ENCODE measurements at regions not wholly inside any gene's neighbourhood (a gene's known extent, or its start where the extent isn't known, plus 50 kb on each side); places are given as distances from the start of the nearest gene placed in this dataset.

DNA sequence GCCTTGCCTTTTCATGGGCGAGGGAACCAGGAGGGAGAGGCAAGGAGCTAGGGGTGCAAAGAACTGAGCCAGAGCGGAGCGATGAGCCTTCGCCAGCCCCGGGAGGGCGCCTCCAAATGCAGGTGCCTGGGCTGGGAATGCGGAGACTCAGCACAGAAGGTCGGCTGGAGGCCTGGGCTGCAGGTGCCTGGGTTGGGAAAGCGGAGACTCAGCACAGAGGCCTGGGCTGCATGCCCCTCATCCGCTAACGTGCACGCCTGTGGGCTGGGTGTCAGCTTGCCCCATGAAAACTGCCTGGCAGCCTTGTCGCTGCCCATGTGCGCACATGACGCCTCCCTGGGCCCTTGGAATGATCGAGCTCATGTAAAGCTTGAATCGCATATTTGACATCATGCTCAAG is 51.8 kb downstream of the POM121L12 start:
- DNase-seq (ENCODE audit: low spot score in 2 of 2), result no peak
- Histone ChIP-seq H3K4me3 (no peak overlapping the region), H3K36me3 (no peaks in the 10 kb centered on the region), H3K27me3 (no peaks in the 10 kb centered on the region), H3K27ac (no peak overlapping the region), H3K9me3 (peaks cover 0 to 4% of the 10 kb centered on the region in 2 donors), H3K4me1 (no peaks in the 10 kb centered on the region)
- TF ChIP-seq POLR2AphosphoS5 (IDR thresholded peaks at IDR 0.05), result no peak
- no peak for TF ChIP-seq POLR2A (IDR thresholded peaks at IDR 0.05)
- TF ChIP-seq, protein P1, sequence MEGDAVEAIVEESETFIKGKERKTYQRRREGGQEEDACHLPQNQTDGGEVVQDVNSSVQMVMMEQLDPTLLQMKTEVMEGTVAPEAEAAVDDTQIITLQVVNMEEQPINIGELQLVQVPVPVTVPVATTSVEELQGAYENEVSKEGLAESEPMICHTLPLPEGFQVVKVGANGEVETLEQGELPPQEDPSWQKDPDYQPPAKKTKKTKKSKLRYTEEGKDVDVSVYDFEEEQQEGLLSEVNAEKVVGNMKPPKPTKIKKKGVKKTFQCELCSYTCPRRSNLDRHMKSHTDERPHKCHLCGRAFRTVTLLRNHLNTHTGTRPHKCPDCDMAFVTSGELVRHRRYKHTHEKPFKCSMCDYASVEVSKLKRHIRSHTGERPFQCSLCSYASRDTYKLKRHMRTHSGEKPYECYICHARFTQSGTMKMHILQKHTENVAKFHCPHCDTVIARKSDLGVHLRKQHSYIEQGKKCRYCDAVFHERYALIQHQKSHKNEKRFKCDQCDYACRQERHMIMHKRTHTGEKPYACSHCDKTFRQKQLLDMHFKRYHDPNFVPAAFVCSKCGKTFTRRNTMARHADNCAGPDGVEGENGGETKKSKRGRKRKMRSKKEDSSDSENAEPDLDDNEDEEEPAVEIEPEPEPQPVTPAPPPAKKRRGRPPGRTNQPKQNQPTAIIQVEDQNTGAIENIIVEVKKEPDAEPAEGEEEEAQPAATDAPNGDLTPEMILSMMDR (IDR thresholded peaks at IDR 0.05), result no peak
- intact Hi-C loops (cut with DNase I; ENCODE audit: low total_unique reads), result no loop called here

DNA sequence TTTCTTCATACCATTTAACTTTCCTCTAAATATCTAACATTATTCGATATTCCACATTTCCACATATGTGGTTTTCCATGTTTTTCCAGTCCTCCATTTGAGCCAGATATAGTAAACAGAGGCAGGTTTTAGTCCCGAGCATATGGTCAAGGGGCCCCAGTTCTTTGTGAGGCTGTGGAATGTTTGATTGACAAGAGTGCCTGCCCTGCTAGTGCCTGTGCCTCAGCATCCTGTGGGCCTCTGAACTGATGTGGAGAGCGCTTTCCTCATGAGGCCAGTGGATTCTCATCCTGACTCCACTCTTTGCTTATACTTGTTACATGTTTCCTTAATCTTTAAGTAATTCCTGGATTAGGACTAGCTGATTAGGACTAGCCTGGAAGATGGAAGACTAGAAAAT is 58.8 kb downstream of the POM121L12 start:
- H3K9me3 ChIP-seq, result no peaks in the 10 kb centered on the region
- H3K27me3 ChIP-seq, result no peaks in the 10 kb centered on the region
- DNase-seq (ENCODE audit: low spot score in 2 of 2), result no peak
- intact Hi-C loops (cut with DNase I; ENCODE audit: low total_unique reads), result loop anchor here (10.0 kb wide), 1 partner anchor 579 kb away; no protein-coding TSS in a partner anchor
- H3K4me1 ChIP-seq, result no peaks in the 10 kb centered on the region
- no peak overlapping the region for H3K27ac ChIP-seq
- no peak overlapping the region for H3K4me3 ChIP-seq
- TF ChIP-seq POLR2A (IDR thresholded peaks at IDR 0.05) (no peak), POLR2AphosphoS5 (IDR thresholded peaks at IDR 0.05) (no peak)
- TF ChIP-seq, protein P1 (IDR thresholded peaks at IDR 0.05), result no peak
- H3K36me3 ChIP-seq, result no peaks in the 10 kb centered on the region

DNA sequence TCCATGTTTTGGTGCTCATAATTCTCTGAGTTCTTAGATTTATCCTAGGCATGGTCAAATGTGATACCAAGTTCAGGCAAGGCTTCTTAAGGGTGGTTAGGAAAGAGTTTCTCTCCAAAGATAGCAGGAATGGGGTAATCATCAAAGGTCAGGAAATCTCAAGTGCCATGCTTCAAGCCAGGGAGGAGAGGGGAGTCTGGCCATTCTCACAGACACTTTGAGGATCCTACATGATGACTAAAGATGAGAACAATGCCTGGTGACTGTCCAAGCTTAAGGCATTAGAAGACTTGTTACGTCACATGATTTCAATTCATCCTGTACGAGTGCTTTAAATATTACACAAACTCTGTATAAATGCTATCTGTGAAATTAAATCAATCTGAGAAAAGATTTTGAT is 59.4 kb downstream of the POM121L12 start:
- intact Hi-C loops (cut with DNase I; ENCODE audit: low total_unique reads), result loop anchor here (10.0 kb wide), 1 partner anchor 580 kb away; no protein-coding TSS in a partner anchor
- no peaks in the 10 kb centered on the region for H3K4me1 ChIP-seq
- no peak overlapping the region for H3K4me3 ChIP-seq
- DNase-seq (ENCODE audit: low spot score in 2 of 2), result no peak
- H3K27ac ChIP-seq, result no peak overlapping the region
- no peaks in the 10 kb centered on the region for H3K36me3 ChIP-seq
- H3K9me3 ChIP-seq, result no peaks in the 10 kb centered on the region
- no peak for TF ChIP-seq POLR2A (IDR thresholded peaks at IDR 0.05)
- TF ChIP-seq POLR2AphosphoS5 (IDR thresholded peaks at IDR 0.05), result no peak
- TF ChIP-seq, protein P1 (IDR thresholded peaks at IDR 0.05), result no peak
- no peaks in the 10 kb centered on the region for H3K27me3 ChIP-seq

DNA sequence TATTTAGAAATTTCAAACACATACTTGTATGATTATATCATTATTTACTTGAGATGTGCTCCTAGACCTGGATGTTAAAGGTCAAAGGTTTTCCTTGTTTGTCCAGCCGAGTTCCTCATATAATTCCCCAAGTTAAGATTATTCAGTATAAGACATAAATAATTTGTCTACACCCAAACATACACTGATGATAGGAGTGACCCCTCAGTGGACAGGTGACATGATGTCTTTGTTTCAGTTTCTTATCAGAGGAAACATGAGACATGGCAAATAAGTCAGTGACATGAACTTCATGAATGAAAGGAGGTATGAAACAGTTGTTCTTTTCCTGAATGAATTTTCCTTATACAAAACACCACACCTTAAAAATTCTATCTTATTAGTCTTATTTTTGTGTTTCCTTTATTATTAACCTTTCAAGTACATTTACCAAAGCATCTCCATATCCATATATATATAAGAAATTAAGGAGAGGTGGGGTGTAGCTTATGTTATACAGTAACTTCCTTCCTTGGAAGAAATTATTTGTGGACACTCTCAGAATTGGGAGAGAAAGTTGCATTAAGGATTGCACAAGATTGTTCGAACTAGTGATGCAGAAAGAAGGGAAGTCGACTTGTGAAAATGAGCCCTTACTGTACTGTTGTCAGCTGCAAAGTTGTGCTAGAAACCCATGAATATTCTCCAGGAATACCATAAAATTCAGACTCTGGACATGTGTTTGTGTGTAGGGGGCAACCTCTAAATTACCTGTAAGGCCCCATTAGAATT is 60.5 kb downstream of the POM121L12 start:
- no peak overlapping the region for H3K27ac ChIP-seq
- H3K27me3 ChIP-seq, result no peaks in the 10 kb centered on the region
- intact Hi-C loops (cut with DNase I; ENCODE audit: low total_unique reads), result loop anchor here (10.0 kb wide), 1 partner anchor 581 kb away; no protein-coding TSS in a partner anchor
- DNase-seq (ENCODE audit: low spot score in 2 of 2), result no peak
- H3K9me3 ChIP-seq, result no peaks in the 10 kb centered on the region
- no peaks in the 10 kb centered on the region for H3K4me1 ChIP-seq
- H3K4me3 ChIP-seq, result no peak overlapping the region
- no peak for TF ChIP-seq POLR2A (IDR thresholded peaks at IDR 0.05)
- TF ChIP-seq, protein P1 (IDR thresholded peaks at IDR 0.05), result no peak
- TF ChIP-seq POLR2AphosphoS5 (IDR thresholded peaks at IDR 0.05), result no peak
- no peaks in the 10 kb centered on the region for H3K36me3 ChIP-seq

DNA sequence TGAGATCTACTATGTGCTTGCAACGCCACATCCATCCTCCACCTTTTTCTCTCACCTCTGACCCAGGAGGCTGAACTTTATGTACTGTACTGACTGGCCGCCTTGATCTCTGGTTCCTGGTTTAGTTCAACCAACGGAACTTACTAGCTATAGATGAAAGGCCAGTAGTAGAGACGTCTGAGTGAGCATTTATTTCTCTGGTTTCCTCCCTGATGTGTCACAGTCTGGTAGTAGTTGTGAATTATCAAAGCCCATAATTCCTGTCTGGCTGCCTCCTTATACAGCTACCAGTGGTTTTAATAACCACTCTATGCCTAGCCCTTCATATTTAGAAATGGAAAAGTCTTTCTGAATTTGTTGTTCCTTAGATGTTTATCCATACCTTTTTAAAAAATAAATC is 64.7 kb downstream of the POM121L12 start:
- intact Hi-C loops (cut with DNase I; ENCODE audit: low total_unique reads), result no loop called here
- Histone ChIP-seq H3K4me1 (no peaks in the 10 kb centered on the region), H3K27me3 (no peaks in the 10 kb centered on the region), H3K9me3 (no peaks in the 10 kb centered on the region), H3K4me3 (no peak overlapping the region), H3K36me3 (no peaks in the 10 kb centered on the region), H3K27ac (no peak overlapping the region)
- TF ChIP-seq POLR2AphosphoS5 (IDR thresholded peaks at IDR 0.05) (no peak), POLR2A (IDR thresholded peaks at IDR 0.05) (no peak)
- TF ChIP-seq, protein P1 (IDR thresholded peaks at IDR 0.05), result no peak
- no peak for DNase-seq (ENCODE audit: low spot score in 2 of 2)

All from breast epithelium (tissue), 4 donors.